HG03457 (cell line): ENCODE measurements at regions not wholly inside any gene's neighbourhood (a gene's known extent, or its start where the extent isn't known, plus 50 kb on each side); places are given as distances from the start of the nearest gene placed in this dataset.
"Not testable (repeated sequence)": the region's sequence is repeated elsewhere in the genome, so short reads cannot be mapped to it uniquely, and the experiment has no call there.

ENCODE experiments used
- ATAC-seq: cut with Tn5 transposase; IDR thresholded peaks from one replicate; pipeline ENCODE4 v1.9.1; 2021; ENCODE audit warnings: moderate number of reproducible peaks; ENCODE audit not compliant: unreplicated experiment

DNA sequence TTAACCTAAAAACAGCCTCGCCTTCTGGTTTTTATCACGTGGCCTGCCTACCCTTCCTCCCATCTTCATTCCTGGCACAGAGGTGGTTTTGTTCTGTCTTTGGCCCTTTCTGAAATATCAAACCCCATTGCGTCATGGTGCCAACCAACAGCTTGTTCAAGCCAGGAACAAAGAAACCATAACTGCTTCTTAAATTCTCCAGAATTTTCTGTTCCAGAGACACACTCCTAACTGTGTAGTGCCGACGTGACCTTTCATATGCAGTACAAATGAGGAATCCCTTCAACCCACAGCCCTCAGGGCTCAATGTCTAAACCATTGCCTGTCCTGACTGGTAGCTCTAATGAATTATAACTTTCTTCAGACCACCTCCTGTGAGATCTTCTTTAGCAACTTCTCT, 82.2 kb upstream of the TNP1 start:
- no peak for ATAC-seq

DNA sequence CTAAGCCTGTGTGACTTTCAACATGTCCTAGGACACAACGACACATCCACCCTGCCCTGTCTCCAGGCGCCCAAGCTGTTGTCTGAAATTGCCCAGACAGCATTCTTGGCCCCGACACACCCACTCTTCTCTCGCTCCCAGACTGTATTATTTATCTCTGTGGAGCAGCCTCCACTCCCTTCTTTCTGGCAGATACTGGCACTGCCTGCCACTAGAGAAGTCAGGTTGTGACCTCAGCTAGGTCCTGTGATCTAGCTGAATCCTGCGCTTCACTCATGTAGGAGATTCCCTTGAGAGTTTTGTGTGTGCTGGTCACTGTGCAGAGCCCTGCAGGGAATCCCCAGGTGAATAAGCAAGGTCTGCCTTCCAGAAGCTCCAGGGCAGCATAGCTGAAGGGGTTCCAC, 77.1 kb upstream of the TNP1 start:
- ATAC-seq = no peak

DNA sequence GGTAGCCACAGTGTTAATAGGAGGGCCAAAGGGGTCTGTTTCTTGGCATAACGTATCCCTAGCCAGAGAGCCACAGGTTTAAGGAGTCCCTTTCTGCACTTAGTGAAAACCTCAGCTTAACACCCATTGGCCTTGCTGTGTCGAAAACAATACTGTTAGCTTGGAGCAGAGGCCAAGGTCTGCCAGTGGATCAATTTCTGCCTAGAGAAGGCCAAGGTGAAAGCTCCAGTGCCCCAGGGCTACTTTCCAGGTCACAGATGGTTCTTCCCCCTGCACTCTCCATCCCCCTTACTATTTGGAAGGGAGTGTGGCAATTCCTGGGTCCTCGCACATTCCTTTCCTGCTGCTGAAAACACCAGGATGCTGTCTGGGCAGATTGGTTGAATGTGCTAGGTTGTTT, 74.8 kb upstream of the TNP1 start:
- ATAC-seq = no peak

DNA sequence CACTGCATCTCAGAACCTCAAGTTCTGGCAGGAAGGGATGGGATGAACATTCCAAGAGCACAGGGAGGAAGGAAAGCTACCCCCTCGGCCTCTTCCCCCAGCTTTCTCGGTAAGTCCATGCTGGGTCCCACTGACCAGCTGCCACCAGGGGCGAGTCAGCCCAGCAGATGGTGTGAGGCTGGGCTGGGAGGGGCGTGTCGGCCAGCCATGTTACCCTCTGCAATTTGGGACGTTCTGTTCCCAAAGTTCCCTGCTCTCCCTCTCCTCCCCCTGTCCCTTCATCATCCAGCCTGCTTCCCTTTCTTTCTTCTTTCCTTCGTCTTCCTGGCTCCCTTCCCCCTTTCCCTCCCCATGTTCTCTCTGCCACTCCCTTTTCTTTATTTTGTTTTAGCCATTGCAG, 74.3 kb upstream of the TNP1 start:
- no peak for ATAC-seq

DNA sequence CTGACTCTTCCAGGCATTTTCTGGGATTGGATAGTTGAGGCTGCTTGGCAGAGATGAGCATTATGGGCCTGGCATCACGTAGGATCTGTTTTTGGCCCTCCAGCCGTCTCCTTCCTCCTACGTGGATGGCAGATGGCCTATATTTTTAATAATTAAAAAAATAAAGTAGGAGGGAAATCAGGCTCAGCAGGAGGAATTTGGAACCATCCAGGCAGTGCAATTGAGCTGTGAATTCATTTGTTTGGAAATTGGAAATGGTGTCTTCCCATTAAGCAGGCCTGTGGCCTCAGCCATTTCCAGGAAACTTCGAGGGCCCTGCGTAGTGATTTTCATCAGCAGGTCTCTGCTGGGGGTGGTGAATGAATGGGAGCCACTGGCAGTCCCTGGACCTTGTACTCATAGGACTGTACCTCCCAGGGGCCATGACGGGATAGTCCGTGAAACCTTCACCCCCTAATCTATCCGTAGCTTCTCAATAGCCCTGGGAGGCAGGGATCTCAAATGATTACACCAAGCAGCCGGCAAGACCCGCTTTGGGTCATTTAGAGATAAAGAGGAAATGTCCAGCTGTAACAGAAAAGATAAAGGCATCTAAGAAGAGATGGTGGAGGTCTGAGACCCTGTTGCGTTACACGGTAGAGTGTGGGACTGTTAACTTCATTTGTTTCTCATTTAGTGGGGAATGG, 73.1 kb upstream of the TNP1 start:
- ATAC-seq = no peak

DNA sequence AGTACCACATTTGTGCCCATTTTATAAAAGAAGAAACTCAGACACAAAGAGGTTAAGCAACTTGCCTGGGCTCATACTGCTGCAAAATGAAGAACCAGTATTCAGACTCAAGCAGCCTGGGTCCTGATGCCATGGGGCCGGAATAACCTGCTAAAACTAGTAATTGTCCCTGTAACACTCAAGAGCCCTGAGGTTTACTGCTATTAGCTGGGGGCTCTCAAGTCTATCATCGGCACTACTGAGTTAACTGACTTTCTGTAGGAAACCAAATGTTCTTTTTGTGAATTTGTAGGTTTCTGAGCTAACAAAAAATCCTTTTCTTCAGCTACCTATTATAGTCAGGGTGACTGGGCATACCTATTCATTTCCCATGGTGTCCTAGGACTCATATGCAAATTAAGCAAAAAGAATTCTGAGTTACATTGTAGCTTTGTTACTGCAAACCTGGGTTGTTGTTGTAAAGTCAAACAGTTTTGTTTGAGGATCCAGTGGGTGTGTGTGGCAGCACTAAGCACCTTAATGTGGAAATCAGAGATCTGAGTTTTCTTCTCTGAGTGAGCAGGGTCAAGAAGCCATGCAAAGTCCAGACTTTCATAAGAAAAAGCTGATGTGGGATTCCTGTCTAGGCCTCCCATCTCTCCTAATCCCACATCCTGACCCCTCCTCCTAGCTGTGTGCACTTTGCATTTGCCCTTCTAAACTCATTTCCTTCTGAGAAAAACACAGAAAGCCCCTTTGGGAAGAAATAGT, 72.4 kb upstream of the TNP1 start:
- no peak for ATAC-seq

DNA sequence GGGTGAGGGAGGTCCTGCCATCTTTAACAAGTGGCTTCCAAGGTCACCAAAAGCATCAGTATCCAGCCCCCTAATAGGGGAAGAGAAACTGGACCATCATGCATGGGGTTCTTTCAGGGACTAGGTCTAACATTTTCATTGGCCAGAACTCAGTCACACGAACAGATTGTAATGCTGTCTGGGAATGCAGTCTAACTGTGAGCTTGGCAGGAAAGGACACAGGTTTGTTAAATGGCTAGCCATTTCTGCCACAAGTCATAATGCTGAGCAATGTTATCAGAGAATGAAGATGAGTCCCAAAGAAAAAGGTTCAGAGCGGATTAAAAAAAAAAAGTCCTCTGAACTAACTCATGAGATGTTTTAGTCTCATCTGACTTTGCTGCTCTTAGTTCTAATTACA, 70.9 kb upstream of the TNP1 start:
- no peak for ATAC-seq

DNA sequence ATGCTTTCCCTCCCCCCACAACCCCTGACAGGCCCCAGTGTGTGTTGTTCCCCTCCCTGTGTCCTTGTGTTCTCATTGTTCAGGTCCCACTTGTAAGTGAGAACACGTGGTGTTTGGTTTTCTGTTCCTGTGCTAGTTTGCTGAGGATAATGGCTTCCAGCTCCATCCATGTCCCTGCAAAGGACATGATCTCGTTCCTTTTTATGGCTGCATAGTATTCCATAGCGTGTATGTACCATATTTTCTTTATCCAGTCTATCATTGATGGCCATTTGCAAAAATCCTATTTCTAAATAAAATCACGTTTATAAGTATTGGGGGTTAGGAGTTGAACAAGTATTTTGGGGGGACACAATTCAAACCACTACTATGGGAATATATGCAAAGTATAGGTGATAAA, 69.5 kb upstream of the TNP1 start:
- not testable (repeated sequence) for ATAC-seq

DNA sequence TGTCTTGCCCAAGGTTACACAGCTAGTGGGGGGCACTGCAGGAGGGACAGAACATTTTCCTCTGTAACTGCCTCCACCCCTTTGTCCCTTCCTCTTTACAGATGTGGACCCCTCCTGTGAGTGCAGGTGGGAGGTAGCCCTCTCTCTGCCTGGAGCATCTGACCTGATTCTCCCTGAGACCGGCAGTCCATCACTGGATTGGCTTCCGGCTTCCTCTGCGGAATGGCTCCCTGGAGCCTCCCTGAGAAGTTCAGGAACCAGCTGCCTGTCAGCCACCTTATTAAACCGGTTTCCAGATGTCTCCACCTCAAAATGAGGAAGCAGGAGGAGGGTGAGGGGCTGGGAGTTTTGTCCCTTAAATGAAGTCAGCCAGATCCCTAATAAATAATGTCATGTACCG, 67.3 kb upstream of the TNP1 start:
- no peak for ATAC-seq

DNA sequence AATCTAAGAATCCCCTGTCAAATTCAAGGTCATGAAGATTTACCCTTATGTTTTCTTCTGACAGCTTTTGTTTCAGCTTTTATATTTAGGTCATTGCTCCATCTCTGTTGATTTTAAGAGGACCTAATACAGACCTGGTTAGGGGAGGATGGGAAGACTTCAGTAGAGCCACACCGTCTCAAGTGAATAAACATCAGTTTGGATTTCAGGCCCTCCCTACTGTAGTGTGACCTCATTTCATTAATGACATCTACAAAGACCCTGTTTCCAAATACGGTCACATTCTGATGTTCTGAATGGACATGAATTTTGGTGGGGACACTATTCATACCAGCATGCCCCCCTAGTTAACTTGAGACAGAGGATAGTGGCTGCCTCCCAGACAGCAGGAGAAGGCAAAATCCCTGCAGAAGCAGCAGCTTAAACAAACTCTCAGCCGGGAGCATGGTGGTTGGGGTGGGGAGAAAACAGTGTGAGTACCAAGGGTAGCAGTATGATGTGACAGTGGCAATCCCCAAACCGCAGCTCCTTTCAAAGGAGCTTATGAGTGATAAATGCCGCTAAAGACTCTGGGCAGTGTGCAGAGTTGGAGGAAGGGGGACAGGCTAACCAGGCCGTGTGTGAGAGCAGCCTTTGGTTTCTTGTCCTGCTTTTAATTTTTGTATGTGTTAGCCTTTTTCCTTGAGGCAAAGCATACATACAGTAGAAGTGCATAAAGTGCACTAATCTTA, 65.9 kb upstream of the TNP1 start:
- no peak for ATAC-seq

DNA sequence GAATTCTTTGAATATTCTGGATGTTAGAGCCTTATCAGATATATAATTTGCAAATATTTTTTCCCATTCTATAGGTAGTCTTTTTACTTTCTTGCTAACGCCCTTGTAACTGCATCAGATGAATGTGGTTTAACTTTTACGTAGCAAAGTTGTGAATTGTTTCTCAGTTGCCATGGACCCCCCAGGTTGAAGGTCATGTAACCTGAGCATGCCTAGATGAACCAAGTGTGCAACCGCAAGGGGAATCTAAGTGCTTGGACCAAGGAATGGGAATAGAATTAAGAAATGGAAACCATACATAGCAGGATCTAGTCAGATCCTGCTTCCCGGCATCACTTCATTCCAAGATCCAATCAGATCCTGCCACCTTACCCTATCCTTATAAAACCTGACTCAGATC, 65.1 kb upstream of the TNP1 start:
- no peak for ATAC-seq

DNA sequence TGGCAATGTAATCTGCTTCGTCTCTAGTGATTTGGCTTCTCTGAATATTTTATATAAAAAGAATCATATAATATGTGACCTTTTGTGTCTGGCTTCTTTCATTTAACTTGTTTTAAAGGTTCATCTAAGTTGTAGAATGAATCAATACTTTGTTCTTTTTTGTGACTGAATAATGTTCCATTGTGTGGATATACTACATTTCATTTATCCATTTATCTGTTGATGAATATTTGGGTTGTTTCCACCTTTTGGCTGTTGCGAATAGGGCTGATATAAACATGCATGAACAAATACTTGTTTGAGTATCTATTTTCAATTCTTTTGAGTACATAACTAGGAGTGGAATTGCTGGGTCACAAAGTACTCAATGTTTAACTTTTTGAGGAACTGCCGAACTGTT, 63.8 kb upstream of the TNP1 start:
- no peak for ATAC-seq

DNA sequence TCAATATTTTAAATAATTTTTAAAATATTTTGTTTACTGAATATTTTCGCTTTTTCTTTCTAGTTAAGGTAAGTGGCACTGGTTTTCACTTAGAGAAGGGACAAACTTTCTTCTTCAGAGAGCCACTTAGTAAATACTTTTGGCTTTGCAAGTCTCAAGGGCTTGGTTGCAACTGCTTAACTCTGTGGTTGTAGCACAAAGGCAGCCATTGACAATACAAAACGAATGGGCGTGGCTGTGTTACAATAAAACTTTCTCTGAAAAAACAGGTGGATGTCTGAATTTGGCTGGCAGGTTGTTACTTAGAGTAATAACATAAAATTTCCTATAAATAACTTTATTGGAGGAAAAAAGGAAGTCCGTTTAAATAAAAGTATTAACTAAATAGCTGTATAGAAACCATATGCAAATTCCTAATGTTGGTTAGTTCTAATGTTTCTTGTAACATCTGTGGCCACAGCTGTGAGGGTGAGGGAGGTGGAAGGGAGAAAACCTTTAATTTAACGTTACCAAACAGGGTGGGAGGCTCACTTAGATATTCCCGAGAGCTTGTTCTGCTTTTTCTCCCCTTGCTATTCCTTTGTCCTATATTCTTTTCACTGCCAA, 62.4 kb upstream of the TNP1 start:
- ATAC-seq = no peak

DNA sequence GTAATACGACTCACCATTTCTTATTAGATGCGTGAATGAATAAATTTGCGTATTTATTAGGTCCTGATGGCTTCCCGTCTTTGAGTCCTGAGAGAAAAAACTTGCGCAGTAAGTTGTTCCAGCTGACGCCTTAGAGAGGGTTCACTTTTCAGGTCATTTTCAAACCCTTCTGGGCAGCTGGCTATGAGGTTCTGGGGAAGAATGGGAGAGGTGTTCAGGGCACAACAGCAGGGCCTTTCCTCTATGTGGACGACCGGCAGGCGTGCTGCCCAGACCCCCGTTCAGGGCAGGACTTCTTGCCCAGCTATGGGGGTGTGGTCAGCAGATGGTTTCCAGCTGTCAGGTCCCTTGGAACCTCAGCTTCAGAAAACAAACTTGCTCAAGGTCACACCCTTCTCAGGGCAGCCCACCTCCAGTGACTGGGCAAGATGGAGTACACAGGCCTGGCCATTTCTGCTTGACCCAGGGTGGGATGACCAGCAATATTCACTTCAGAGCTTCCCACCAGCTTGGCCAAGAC, 61.1 kb upstream of the TNP1 start:
- no peak for ATAC-seq

DNA sequence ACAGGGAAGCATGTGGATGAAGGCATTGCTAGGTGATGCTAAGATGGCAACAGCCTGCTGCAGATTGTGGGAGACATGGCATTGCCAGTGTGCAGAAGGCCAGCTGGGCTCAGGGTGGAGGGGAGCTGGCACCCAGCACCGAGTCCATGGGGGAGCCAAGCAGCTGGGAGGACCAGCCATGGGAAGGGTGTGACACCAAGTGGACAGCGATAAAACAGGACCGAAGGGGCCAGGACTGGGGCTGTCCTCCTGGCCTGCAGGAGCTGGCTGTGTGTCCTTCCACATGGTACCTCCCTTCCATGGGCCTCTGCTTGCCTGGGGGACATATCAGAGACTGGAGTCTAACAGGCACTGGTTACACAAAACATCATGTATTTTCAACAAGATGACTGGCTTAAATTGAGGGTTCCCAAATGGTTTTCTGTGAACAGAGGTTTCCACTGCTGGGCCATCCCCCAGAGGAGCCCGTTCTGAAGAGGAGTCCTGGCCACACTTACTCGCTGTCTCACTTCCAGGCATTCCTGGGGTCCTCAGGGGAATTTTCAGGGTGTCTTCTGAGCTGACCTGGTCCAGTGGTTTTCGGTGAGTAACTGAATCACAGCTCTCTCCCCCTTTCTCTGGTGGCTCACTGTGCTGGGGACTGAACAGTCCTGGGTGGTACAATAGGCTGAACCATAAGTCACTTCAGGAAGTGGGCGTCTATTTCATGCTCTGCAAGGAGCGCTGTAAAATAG, 60.4 kb upstream of the TNP1 start:
- ATAC-seq = no peak

DNA sequence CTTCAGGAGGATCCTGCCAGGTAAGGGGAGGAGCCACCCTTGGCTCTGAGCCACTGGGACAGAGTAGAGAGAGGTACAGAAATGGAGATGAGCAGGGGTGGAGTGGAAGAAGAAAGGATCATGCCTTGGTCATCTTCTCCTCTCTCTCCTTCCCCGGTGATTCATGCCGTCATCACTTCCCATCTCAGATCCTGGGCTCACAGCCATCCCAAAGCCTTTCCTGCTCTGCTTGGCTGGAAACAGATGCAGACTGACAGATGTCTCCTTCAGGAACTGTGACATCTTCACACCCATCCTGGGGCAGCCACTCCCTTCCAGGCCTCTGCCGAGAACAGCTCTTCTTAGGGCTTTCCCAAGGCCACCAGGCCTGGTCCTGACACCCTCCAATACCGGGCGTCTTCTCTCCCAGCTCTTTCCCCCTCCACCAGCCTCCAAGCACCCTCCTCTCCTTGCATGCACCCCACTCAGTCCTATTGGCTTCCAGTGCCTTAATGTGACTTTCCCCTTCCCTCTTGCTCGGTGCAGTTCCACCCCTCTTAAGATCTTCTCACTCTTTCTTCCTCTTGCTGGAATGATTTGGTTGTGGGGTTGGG, 58.3 kb upstream of the TNP1 start:
- ATAC-seq = no peak

DNA sequence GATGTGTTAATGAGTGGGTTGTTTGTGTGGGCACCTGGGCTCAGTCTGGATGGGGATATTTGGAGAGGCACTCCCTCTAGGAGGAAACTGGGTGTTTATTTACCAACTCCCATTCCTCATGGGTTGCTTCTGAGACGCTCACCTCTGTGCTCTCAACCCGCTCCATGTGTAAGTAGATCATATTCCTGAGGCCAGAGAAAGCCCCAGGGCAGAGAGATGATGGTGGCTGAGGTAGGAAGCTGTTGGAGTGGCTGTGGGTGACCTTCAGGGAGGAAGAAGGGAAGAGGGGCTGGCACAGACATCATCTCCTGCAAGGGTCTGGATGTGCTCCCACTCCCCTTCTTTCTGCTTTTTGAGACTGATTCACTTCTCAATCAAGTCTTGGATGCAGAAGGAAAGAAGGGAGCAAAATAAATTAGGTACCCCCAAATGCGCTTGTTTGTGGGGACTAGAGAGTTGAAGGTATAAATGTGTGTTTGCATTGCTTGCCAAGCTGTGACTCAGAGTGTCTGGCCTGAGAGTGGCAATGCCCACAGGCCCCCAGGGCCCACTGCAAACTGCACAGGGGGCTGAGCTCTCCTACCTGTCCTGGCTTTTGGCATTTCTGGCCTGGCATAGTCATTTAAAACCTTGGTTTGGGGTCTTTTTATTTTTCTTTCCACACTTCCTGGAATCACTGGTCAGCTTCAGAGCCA, 57.2 kb upstream of the TNP1 start:
- ATAC-seq = no peak

DNA sequence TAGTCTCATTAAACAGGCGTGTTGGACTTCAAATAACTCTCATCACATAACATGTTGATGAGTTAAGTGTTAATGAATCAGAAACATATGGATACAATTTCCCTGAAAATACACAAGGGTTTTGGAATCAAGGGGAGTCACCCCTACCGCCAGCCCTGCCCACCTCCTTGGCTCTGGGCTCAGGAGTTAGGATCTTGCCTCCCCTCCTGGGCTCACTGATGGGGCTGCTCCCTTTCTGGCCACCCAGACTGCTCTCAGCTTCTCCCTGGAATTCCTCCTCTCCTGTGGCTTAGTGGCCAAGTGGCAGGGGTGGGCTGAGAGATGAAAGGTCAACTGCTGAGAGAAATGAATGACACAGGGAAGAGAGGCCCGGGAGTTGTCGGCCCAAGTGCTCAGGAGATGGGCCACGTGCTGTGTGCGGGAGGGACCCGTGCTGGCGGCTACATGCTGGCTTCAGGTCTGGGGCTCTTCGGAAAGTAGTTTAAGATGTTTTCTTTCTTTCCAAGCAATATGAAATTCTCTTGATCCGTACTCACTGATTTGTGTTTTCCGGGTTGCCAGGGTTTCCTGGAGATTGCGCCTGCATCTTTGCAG, 55.8 kb upstream of the TNP1 start:
- ATAC-seq = no peak

DNA sequence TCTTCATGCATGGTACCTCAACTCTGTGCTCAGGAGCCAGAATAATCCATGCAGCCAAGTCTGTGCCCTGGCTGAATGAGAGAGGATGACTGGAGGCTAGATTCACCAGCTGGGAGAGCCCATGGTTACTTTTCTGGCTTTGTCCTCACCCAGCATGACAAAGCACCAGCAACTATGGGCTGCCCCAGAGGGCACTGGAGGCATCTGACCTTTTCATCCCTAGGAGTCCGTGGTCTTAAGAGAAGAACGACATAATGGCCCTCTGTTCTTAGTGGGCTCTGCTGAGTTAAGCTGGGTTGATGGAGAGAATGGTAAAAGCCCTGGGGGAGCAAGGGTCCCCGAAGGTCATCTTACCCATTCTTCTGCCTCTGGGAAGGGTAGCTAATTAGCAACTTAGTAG, 54.6 kb upstream of the TNP1 start:
- no peak for ATAC-seq
